HG03039 (cell line): ENCODE measurements at regions not wholly inside any gene's neighbourhood (a gene's known extent, or its start where the extent isn't known, plus 50 kb on each side); places are given as distances from the start of the nearest gene placed in this dataset.
A peak's percentile ranks its signal among the peaks of the same experiment; 100 is the strongest.
"Not testable (repeated sequence)": the region's sequence is repeated elsewhere in the genome, so short reads cannot be mapped to it uniquely, and the experiment has no call there.

ENCODE experiments used
- ATAC-seq: cut with Tn5 transposase; IDR thresholded peaks from one replicate; pipeline ENCODE4 v1.9.1; 2021; ENCODE audit warnings: mild to moderate bottlenecking, moderate library complexity; ENCODE audit not compliant: unreplicated experiment

DNA sequence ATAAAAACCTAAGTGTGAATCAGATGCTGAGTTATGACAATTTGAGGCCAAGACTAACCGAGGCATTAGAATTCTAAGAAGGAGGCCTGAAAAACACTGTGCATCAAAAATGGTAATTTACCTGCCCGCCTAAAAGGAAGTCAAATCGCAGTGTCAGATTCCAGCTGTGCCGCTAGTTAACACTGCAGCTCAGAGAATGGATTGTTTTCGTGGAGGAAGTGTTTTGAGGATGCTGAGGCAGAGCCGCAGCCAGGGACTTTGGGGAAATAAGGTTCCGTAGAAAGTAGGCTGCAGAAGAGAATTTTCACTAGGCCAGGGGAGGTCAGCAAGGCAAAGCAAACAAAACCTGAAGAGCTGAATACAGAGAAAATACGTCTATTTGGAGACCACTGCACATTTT lies 226.4 kb upstream of the ISL1 start:
- no peak for ATAC-seq

DNA sequence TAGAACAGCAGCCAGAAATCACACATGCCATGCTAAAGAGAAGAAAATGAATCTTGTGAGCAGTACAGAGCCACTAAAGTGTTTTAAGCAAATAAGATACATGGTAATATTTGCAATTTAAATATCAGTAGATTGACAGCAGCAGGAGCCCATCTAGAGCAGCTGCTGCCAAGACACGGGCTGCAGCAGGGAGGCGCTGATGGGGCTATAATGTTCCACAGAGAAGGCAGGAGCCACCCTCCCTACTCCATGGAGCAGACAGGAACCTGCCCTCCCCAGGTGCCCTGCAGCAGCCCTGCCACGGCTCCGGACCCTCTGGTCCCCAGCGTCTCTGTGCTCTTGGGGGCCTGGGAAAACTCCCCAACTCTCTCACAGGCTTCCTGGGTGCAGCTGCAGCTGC lies 224.1 kb upstream of the ISL1 start:
- ATAC-seq: no peak

DNA sequence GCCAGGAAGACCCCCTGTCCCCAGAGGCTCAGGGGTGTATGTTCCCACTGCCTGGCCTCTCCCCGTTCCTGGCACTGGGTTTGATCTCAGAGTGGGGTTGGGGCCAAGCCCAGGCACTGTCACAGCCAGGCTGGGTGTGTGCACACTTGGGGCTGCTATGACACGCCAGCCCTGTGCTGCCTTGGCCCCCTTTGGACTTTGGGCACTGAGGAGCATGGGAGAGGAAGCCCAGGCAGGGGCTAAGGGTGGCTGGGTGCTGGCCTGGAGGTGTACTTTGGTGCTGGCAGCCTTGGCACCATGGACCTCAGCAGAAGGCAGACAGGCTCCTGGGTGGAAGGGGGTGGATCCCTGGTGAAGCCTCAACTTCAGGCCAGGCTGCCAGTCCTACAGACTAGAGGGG lies 223.6 kb upstream of the ISL1 start:
- ATAC-seq: no peak

- no peak for ATAC-seq
Observed at GRCh38 chr5:51162245-51162644, 221.0 kb upstream of the ISL1 start.

GRCh38 chr5:51165621-51166020 lies 217.6 kb upstream of the ISL1 start:
- ATAC-seq: not testable (repeated sequence)

GRCh38 chr5:51172903-51173626 lies 210.2 kb upstream of the ISL1 start:
- ATAC-seq: no peak

GRCh38 chr5:51181208-51181894 lies 201.9 kb upstream of the ISL1 start:
- ATAC-seq: no peak

DNA sequence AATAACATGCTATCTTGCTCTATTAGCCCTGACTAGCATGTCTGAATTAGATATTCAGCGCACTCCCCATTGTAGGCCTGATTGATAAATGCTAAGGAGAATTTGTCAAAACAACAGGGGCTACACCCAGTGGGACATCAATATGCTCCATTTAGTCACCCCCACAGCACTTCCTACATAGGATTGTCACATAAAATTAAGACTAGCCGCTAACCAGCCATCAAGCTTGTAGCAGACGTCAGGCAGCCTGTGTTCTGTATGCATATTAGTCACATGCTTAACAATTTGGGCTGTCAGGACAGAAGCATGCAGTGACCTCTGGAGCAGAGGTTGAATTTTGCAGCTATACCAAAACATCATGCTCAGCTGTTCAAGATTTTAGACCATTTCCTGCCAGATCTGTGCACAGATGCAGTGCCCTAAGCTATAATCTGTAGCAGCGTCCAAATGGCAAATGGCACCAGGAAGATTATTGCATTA lies 197.4 kb upstream of the ISL1 start:
- no peak for ATAC-seq

DNA sequence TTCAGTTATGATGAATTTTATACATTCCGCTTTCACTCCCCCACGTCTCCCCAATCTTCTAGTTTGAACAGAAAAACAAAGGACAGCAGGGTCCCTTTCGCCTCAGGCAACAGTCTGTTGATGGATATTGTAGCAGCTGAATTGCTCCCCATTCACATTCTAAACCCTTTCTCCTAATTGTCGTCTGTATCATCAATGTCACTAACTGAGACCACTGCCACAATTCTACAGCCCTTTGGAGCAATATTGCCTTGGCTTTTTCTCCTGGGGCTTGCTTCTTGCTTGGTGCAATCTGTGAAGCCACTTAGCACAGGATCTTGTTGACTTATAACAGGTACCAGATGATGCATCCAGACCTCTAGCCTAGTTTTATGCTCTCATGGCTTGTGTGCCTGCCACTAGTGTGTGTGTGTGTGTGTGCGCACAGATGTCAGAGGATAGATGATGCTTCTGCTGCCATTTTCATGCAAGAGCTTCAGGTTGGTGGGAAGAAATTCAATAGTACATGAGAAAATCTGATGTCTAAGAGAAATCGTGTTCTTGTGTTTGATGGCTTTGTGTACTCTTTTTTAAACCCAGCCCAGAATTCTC lies 195.2 kb upstream of the ISL1 start:
- no peak for ATAC-seq

- ATAC-seq: no peak
Observed at GRCh38 chr5:51194671-51195070, 188.6 kb upstream of the ISL1 start.

DNA sequence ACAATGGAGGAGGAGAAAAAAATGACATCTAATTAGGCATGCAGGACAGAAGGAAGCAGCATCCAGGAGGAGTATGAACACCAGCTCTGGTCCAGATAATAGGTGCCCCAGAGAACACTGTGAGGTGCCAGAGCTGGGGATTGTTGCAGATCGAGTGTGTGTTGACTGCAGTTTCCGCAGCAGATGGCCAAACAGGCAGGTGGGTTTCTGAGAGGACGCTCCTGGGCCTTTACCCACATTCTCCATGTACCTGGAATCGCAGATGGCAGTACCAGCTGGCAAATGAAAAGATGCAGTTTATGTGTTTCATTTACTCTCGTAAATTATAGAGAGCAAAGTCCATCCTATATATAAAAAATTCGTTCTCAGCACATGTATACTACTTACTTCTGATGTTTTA lies 182.2 kb upstream of the ISL1 start:
- no peak for ATAC-seq

DNA sequence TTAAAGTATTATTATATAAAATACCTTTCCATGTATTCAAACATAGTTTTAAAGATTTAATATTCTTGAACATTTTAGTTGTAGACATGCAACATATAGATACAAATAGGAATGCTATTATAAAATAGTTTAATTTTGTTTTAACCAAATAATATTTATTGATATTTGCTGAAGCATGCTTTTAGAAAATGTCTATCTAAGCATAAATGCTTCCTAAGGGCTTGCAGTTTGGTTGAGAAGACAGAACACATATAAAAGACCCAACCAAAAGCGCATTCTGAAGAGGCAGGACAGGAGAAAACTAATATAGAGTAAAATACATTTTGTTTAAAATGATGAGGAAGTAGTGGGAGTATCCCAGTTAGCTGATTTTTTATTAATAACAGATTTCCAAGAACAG lies 181.5 kb upstream of the ISL1 start:
- ATAC-seq: no peak

DNA sequence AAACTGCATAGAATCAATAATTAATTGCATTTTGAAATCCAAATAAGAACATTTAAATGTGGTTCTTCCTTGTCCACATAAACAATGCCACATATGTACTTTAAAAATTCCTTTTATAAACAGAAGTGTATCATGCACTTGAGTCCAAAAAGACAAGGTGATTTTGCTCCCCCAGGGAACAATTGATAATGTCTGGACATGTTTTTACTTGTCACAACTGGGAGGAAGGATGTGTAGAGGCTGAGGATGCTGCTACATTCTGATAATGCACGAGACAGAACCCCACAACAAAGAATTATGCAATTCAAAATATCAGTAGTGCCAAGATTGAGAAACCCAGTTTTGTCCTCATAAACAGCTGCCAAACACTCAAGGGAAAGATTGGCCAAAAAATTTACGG lies 181.1 kb upstream of the ISL1 start:
- ATAC-seq: no peak

- ATAC-seq: peak; percentile 92
Observed at GRCh38 chr5:51203598-51203997, 179.7 kb upstream of the ISL1 start.

DNA sequence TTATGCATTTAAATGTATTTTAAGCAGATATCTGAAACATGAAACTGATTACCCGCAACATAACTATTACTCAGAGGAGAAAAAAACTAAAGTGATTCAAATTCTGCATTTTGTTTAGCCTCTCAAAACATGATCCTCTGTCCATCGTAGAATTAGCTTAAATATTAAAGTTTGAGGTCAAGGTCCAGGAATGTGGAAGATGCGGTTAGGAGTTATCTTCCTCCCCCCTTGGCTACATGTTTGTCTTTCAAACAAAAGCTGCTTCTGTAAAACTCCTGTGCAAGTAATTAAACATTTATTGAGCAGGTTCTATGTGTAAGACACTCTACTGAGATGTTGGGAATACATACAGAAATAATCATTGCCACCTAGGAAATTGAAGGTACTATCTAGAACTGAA lies 175.0 kb upstream of the ISL1 start:
- ATAC-seq: no peak

DNA sequence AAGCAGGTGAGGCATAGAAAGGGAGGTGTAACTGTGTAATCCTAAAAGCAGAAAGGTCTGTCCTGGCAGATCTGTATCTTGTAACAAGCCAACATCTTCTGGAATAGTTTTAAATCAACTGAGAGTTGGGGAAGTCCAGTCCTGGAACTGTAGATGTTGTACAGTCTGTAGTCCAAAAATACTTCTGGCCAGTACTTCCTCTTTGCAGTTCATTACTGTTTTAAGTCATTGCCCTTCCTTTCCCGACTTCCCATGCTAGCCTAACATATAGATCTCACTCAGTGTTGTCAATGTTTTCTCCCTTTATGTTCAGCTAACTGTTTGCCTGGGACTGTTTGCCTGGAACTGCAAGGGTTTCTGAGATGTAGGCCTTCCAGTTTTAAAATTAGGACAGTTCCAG lies 168.5 kb upstream of the ISL1 start:
- ATAC-seq: no peak

GRCh38 chr5:51225789-51226742 lies 157.2 kb upstream of the ISL1 start:
- no peak for ATAC-seq

GRCh38 chr5:51227963-51228470 lies 155.2 kb upstream of the ISL1 start:
- ATAC-seq: no peak

DNA sequence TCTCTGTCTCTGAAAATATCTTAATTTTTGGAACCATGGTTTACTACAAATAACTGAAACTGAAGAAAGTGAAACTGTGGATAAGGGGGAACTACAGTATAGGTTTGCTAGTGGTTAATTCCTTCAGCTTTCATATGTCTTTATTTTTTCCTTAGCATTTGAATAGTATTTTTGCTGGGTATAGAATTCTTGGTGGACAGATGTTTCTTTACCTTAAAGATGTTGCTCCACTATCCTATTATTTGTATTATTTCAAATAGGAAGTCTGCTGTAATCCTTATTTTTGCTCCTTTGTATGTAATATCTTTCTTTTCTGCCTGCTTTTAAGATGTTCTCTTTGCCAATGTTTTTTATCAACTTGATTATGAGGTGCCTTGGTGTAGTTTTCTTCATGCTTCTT lies 152.9 kb upstream of the ISL1 start:
- ATAC-seq: no peak

GRCh38 chr5:51242456-51242855 lies 140.8 kb upstream of the ISL1 start:
- ATAC-seq: no peak

GRCh38 chr5:51250957-51251356 lies 132.3 kb upstream of the ISL1 start:
- ATAC-seq: not testable (repeated sequence)
